Dermis blood vessel endothelial cell (primary cell): ENCODE measurements at regions not wholly inside any gene's neighbourhood (a gene's known extent, or its start where the extent isn't known, plus 50 kb on each side); places are given as distances from the start of the nearest gene placed in this dataset.

Experiments used
- DNase-seq: peaks from one replicate; pipeline ENCODE4 v3.0.0; 2010

- no peak for DNase-seq
These were observed 69.1 kb downstream of the OTP start for GRCh38 chr5:77569409-77569808.

- DNase-seq = no peak
These were observed 70.0 kb downstream of the OTP start for GRCh38 chr5:77568555-77568954.

- no peak for DNase-seq
These were observed 70.4 kb downstream of the OTP start for GRCh38 chr5:77568082-77568481.

GRCh38 chr5:77563475-77563874 is 71.4 kb upstream of the WDR41 start:
- DNase-seq = no peak

GRCh38 chr5:77561965-77562364 is 69.8 kb upstream of the WDR41 start:
- no peak for DNase-seq

GRCh38 chr5:77560677-77561263 is 68.7 kb upstream of the WDR41 start:
- DNase-seq = peak; percentile 68

GRCh38 chr5:77558266-77558665 is 66.2 kb upstream of the WDR41 start:
- no peak for DNase-seq

- DNase-seq = no peak
These were observed 58.3 kb upstream of the WDR41 start for GRCh38 chr5:77550406-77550805.

- no peak for DNase-seq
These were observed 53.2 kb upstream of the WDR41 start for GRCh38 chr5:77545285-77545684.
